ENCODE measurements at regions not wholly inside any gene's neighbourhood (a gene's known extent, or its start where the extent isn't known, plus 50 kb on each side); places are given as distances from the start of the nearest gene placed in this dataset.
"Not testable (repeated sequence)": the region's sequence is repeated elsewhere in the genome, so short reads cannot be mapped to it uniquely, and the experiment has no call there.

DNA sequence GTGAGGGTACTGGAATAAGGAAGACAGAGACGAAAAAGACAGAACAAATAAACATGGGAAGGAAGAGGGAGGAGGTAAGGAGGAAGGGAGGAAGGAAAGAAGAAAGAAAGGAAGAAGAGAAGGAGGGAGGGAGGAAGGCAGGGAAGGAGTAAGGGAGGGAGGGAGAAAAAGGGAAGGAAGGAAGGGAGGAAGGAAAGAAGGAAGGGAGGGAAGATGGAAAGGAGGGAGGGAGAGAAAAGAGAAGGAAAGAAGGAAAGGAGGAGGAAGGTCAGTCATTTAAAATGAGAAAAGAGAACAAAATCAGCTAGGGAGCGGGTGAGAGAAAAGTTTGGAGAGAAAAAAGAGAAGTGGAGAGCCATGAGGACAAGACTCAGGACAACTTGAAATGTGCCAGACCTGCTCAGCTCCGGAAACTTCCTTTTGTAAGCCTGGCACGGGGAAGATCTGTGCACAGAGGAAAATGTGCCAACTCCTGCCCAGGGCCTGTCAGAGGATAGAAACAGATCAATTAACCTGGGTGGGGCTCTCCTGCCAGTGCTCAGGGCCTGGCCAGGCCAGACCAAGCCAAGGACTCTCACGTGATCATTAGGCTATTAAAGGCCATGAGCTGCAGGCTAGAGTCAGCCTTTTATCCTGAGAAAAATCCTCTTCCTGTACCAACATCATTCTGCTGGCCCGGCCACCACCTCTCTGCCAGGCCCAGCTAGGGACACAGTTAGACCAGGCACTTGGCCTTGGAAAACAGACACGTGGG is 50.1 kb upstream of the BCL6 start:
- no peak for DNase-seq

DNA sequence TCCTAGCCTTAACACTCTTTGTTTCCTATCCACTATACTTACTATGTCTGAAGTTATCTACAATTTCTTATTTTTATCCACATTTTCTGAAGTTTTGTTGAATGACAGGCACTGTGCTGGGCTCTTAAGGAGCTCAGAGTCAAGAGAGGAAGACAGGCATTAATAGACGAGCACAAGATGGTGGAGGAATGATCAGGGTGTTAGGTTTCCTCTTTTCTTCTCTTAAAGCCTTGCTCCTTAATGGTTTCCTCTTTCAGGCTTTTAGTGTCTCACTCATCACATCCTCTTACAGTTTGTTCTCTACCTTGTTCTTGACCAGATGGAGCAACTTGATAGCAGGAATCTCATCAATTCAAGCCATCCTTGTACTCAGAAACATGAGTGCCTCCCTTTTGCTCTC is 52.9 kb upstream of the BCL6 start:
- DNase-seq, result no peak

DNA sequence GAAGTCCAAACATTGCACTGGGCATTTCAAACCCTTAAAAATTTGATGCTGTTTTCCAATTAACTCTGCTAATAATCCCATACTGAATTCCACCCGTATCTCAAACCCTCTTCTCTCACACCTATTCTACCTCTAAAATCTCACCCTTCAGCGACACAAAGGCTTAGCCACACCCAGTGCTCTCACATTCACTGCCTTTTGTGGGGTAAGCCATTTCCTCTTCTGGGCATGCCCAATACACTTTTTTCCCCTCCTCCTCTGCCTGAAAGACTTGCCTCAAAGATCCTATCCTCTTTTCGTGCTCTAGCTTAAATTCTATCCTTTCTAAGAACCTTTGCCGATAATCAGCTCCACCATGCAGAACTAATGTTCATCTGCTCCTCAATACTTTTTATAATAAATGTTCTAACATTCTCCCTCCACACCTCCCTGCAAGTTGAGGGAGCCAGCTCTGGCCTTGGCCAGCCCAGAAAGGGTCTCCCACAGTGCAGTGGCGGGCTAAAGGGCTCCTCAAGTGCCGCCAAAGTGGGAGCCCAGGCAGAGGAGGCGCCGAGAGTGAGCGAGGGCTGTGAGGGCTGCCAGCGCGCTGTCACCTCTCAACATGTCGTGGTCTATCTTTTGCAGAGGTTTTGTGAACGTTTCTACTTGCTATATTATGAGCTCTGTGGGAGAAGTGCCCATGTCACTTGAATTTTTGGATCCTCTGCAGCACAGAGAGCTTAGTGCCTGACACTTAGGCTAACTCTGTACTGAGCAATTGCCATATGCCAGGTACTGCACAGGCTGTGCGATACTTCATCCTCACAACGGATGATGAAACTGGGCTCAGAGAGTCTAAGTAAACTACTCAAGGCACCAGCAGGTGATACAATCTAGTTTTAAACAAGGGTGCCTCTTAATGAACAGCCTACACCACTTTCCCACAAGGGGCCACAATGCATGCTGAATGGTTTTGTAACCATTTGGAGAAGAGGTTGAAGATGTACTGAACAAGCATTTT is 53.6 kb upstream of the BCL6 start:
- DNase-seq, result no peak

DNA sequence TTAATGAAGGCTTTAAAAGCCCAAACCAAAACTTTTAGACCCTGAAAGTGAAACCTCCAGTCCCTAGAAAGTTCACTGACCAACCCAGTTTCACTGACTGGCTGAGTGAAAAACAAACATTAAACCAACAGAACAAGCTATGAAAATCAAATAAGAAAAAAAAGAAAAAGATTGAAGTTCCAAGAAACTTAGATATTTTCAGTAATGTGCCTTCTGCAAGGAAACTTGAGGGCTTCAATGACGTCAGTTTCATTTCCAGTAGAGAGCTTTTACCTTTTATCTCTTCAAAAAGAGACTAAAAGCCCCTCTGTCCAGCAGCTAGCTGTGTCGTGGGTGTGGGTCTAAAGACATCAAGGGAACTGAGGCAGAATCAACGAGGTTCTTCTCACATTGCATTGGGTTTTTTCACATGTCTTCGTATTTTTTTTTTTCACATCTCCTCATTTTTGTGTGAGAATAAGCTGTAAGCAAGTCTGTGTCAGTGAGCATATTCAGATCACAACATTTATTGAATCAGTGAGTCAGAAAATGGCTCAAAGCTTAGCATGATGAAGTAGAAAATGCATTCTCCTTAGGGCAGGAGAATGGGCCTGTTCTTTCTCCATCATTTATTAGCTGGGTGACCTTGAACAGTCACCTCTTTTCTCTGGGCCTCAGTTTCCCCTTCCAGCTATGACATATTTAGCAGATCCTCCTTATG is 54.8 kb upstream of the BCL6 start:
- DNase-seq, result no peak

DNA sequence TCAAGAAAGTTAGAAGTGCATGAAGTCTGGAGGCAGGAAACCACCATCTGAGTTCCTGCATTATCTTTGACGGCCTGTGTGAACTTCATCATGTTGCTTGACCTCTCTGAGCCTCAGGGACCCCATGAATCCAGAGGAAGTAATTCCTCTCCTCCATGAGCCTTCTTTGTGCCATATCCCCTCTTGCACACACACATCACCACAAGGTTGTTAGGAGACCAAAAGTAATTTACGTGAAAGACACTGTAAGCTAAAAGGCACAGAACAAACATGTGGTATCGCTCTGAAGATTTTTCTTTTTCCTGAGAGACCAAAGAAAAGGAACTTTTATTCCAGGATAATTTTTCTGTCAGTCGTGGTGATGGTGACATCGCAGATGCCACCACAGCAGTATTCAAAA is 55.9 kb upstream of the BCL6 start:
- DNase-seq, result no peak

DNA sequence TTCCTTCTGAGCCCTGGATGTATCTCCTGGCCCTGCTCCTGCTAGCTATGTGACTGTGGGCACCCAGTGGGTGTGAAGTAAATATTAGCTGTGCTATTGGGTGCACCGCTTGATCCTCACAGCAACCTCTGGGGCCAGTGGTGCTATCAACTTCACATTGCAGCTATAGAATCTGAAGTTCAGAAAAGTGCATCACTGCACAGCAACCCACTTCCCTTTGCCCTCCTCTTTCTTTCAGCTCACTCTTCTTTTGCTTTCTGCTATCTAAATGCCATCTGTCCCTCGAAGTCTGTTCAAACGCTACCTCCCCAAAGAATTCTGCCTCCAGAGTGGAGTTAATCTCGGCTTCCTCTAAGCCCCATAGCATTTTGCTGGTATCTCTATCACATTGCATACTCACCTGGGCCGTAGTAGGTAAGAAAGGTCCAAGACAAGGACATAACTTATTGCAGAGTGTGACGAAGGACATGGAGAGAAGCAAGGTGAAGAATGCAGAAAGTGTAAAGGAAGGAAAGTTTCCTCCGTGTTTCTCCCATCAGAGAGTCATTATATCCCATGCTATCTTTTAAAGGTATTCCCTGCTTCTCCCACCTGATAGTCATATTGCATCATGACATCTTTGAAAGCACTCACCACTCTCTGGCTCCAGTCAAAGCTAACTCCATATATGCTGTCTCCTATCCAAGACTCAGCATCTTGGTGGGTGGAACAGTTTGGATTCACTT is 57.1 kb upstream of the BCL6 start:
- no peak for DNase-seq

DNA sequence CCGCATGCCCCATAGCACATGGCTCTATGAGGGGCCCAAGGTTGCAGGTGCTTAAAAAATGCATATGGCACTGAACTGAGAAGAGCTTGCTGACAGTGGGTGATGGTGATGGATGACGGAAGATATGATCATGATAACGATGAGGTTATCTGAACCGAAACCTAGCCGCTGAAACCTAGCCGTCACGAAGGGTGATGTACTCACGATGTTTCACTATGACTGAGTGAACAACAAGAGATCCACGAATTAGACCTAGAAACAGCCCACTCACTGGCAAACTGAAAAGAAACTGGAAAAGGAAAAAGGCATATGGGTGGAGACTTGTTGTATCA is 57.6 kb upstream of the BCL6 start:
- no peak for DNase-seq

DNA sequence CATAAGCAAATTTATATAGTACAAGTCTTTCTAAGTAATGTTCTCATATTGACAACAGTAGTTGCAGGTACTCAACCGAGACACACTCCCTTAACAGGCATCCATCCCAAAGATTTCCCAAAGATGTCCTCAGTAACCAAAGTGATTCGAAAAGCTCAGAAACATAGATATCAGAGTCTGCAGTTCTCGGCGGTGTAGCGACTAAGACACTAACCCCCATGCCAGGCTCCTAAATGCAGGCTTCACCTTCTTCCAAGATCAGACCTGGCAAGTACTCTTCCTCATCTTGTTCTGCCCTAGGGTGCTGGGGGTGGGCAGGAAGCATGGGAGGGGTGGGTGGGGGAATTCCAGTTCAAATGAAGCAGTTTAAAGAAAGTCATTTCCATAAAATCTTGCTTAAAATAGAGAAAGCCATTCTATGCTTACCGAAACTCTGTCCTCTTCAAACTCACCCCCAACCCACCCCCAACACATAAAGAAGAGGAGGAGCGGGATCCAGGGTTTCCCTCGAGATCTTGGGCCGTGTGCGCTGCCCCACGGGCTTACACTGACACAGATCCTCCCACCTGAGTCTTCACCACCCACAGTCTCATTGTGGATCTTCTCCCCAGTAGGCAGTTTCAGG is 59.0 kb upstream of the BCL6 start:
- DNase-seq, result no peak

DNA sequence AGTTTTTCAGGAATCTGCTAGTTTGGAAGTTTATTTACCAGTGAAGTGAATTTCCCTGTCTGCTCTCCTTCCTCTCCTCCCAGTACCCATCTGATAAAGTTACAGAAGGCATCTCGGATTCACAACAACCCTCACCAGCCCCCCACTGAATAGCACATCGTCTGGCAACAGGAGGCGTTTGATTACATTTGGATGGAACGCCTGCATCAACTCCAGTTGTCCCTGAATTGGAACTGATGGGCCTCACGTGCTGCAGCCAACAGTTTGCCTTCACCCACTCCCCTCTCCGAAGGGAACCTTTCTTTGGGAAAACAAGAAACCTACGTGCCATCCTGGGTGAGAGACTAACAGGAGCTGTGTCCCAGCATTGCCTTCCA is 59.5 kb upstream of the BCL6 start:
- DNase-seq, result no peak

DNA sequence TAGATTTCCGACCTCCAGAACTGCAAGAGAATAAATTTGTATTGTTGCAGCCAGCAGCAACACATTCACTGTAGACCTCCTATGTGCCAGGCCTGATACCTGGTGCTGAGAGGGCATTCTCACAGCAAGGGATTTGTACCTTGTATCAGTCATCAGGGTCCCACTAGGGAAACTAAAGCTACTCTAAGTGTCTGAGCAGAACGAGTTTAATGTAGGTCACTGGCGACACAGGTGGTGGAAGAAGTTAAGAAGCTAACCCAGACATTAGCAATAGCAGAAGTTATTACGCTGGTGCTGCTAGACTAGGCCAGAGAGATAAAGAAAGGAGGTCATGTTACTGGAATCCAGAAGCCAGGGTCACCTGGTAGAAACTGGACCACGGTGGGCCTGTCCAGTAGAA is 60.5 kb upstream of the BCL6 start:
- no peak for DNase-seq

DNA sequence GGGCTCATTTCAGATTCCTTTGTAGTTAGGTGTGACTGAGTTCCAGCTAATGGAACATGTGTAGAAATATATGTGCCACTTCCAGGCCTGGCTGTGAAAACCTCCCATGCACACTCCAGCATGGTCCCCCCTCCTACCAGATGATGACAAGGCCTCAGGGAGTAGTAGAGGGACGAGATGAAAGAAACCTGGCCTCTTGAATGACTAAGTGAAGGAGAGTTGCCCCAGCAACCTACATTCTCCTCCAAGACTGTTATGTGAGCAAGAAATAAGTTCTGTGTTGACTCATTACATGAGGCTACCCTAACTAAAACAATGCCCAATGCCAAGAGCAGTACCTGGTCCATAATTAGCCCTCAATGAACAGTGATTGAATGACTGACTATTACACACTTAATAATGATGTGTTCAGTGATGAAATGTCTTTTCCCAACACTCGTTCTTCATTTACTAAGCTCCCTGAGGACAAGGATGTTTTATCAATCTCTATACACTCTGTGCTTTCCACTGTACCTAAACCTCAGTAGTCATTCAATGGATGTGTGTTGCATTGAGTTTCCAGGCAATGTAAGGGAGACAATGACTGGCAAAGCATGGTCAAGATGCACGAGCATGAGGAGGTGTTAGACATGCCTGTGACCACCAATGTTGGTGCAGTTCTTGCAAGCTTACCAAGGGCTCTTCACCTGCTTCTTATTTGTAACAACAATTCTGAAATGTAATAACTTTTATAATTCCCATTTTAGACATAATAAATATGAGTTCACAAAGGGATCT is 62.0 kb upstream of the BCL6 start:
- no peak for DNase-seq

DNA sequence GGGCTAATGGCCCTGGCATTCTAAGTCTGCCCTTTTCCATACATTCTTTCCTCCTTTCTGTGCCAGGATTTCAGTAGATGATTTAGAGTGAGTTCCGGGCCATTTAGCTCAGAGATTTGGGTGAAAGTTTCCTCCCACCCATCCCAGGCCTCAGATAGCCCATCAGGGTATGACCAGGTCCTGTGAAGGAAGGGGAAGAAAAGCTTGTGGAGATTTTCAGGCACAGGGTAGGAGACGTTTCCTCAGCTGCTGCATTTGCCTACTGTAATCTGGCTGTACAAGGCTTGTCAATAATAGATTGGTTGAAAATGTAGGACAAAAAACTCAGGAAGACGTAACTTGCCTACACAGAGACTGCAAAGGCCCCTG is 63.2 kb upstream of the BCL6 start:
- DNase-seq, result no peak

DNA sequence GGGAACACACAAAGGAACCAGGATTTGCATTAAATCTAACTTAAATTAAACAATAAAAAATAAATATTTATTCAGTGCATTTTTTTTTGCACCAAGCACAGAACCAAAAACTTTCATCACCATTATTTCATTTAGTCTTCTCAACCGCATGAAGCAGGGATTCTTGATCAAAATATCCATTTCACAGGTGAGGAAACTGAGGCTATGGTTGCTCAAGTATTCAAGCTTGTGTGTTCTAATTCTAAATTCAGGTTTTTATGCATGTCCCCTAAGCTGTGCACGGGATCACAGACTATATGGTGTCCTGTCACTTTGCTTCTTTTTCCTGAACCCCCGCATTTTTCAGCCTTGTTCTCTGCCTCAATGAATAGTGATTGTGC is 64.3 kb upstream of the BCL6 start:
- DNase-seq, result no peak

DNA sequence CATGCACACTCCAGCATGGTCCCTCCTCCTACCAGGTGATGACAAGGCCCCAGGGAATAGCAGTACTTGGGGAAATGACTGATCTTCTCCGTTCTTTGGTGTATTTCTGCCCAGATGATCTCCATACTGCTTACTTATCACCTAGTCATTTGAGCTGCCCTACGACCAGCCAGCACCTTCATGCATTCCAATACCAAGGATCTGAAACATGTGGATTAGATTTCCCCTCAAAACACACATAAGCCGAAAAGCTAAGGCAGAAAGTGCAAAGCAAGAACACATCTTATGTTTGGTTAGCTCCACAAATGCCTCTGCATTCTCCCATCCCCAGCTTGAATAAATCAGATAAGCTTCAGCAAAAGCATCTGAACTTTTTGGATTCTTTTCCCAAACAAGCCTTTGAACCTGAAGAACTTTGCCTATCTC is 64.8 kb upstream of the BCL6 start:
- no peak for DNase-seq

DNA sequence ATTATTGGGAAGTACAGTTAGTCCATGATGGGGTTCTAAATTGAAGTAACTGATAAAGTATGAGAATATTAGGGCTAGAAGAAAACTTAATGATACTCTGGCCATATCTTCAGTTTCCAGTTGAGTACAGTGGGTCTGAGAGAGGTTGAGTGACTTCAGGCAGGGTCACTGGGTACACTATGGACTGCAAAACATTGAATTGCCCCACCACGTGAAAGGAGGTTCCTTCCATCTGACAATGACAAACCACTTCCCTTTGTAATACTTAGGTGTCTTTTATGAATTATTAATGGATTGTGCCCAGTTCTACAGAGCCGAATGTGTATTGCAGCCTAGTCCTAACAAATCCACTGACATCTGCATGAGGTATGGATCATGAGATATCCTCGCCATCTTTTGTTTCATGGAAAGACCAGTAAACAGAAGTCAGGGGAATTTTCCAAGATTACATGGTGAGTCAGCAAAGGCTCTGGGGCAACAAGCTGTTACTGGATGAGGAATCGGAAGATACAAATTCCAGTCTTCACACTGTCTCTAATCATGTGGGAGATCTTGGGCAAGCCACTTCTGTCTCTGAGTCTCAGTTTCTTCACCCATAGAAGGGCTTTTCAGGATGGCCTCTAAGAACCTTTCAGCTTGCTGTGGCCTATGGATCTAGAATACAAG is 66.5 kb upstream of the BCL6 start:
- DNase-seq, result no peak

DNA sequence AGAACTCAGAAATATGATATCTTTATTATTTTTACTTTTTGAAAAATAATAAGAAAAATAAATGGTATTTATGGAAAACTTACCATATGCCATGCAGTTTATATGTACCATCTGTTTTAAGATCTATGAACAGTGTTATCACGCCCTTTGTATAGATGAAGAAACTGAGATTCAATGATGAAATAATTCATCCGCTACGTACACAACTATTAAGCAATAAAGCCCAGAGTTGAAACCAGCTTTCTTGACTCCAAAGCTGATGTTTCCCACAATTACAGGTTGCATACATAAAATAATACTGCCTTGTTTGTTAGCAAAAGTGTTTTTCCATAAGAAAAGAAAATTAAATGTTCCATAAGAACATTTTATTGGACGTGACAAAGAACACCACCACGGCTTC is 67.2 kb upstream of the BCL6 start:
- no peak for DNase-seq

DNA sequence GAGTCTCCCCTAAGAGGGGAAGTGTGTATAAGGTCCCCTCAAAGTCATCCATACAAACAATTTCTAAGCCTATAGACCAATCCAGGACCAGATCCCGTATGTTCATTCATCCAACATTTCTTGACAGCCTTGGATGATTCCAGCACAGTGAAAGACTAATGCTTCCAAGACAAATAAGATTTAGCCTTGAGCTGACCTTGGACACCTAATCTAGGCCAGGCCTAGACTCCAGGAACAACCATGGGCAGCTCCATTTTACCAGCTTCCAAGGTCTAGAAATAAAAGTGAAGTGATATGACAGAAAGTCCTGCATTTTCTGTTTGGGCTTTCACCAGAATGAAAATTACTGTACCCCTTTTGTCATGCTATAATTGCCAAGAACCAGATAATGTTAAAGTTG is 67.9 kb upstream of the BCL6 start:
- DNase-seq, result no peak

DNA sequence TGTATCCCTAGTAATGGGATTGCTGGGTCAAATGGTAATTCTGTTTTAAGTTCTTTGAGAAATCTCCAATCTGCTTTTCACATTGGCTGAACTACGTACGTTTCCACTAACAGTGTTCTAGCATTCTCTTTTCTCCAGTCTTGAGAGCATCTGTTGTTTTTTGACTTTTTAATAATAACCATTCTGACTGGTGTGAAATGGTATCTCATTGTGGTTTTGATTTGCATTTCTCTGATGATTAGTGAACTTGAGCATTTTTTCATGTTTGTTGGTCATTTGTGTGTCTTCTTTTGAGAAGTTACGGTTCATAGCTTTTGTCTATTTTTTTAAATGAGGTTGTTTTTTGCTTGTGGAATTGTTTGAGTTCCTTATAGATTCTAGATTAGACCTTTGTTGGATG is 72.5 kb upstream of the BCL6 start:
- not testable (repeated sequence) for DNase-seq

DNA sequence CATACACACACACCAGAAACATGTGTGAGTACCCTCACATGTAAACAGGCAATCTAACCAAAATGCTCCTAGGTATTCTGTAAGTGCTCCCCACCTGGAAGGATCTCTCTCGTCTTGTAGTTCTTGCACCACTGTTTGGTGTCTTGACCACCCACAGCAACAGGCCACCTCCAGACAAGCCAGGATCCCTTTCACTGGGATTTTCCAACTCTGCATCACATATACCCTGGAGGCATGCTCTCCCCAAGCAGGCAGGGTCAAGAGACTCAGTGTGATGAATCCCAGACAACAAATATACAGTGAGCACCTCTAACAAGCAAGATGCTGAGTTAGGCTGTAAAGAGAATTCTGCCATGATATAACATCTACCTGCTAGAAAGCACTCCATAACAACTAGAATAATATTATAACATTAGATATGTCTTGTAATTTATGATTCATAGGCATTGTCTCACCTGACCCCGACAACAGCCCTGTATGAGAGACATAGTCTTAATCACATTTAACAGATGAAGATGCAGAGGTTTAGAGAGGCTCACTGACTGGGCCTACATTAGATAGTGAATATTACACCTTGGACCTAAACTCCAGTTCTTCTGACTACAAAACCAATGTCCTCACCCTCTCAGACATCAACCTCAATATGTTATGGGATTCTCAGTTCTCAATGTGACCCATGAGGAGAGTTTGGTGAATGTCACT is 76.5 kb upstream of the BCL6 start:
- no peak for DNase-seq

DNA sequence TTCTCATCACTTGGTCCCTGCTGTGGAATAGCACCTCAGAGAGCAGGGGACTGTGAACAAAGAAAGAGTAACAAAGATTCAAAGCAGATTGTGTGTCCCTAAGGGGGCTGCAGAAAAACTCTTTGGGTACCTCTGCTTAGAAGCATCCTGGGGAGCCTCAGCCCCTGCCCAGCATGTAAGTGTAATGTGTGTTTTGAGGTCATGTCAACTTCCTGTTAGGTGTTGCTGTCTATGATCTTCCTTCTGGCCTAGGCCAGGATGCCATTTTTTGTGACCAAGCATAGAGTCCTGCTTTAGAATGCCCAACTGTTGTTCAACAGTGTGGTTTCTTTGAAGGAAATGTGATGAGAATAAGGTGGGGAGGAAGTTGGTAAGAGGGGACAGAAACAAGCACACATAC is 77.1 kb upstream of the BCL6 start:
- DNase-seq, result no peak

DNA sequence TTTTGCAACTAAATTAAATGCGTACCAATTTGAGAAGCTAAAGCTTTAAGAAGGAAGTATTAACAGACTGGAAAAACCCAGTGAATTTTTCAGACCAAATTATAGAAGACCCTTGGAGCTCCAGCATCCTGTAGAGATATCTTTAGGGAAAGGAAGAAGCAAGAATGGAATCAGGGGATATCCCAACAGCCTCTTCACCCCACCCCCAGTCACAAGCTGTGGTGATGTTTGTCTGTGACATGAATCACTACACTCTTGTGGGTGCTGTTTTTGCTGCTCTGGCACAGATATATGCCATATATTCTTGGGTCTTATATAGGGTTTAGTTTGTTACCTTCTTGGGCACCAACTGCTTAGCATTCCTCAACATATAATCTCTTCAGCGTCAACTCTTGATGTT is 78.5 kb upstream of the BCL6 start:
- no peak for DNase-seq
